GM23338 (cell line): ENCODE measurements at regions not wholly inside any gene's neighbourhood (a gene's known extent, or its start where the extent isn't known, plus 50 kb on each side); places are given as distances from the start of the nearest gene placed in this dataset.

Experiments
- CTCF ChIP-seq, 2 experiments: fragments of 200-600 bp in 1 of 2; sonication (generic) in 1 of 2; conservative IDR thresholded peaks; 2 replicates each; pipeline versions ENCODE4 v1.5.1 to v1.6.1; 2016 to 2017; ENCODE audit warnings: antibody characterized with exemption in 2 of 2, low read depth in 2 of 2, mild to moderate bottlenecking in 2 of 2, moderate library complexity in 1 of 2
- EZH2 ChIP-seq: fragments of 200-600 bp; sonication (generic); IDR thresholded peaks from one replicate; pipeline ENCODE4 v1.8.0; 2017; ENCODE audit warnings: antibody characterized with exemption, mild to moderate bottlenecking, low read depth; ENCODE audit not compliant: unreplicated experiment
- TF ChIP-seq, protein P1 (sequence below): IDR thresholded peaks from one replicate; pipeline ENCODE4 v1.6.1; 2018; ENCODE audit warnings: antibody characterized with exemption; ENCODE audit not compliant: unreplicated experiment

DNA sequence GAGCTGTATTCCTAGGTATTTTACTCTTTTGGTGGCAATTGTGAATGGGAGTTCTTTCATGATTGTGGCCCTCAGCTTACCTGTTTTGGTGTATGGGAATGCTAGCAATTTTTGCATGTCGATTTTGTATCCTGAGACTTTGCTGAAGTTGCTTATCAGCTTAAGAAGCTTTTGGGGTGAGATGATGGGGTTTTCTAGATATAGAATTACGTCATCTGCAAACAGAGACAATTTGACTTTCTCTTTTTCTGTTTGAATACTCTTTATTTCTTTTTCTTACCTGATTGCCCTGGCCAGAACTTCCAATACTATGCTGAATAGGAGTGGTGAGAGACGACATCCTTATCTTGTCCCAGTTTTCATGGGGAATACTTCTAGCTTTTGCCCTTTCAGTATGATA is 191.2 kb downstream of the KCNE4 start:
- TF ChIP-seq CTCF (conservative IDR thresholded peaks at IDR 0.05; ENCODE audit: low read depth in 2 of 2) (no peak), EZH2 (no peak)
- TF ChIP-seq, protein P1, sequence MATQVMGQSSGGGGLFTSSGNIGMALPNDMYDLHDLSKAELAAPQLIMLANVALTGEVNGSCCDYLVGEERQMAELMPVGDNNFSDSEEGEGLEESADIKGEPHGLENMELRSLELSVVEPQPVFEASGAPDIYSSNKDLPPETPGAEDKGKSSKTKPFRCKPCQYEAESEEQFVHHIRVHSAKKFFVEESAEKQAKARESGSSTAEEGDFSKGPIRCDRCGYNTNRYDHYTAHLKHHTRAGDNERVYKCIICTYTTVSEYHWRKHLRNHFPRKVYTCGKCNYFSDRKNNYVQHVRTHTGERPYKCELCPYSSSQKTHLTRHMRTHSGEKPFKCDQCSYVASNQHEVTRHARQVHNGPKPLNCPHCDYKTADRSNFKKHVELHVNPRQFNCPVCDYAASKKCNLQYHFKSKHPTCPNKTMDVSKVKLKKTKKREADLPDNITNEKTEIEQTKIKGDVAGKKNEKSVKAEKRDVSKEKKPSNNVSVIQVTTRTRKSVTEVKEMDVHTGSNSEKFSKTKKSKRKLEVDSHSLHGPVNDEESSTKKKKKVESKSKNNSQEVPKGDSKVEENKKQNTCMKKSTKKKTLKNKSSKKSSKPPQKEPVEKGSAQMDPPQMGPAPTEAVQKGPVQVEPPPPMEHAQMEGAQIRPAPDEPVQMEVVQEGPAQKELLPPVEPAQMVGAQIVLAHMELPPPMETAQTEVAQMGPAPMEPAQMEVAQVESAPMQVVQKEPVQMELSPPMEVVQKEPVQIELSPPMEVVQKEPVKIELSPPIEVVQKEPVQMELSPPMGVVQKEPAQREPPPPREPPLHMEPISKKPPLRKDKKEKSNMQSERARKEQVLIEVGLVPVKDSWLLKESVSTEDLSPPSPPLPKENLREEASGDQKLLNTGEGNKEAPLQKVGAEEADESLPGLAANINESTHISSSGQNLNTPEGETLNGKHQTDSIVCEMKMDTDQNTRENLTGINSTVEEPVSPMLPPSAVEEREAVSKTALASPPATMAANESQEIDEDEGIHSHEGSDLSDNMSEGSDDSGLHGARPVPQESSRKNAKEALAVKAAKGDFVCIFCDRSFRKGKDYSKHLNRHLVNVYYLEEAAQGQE = no peak
